HEK293T (cell line): ENCODE measurements at regions not wholly inside any gene's neighbourhood (a gene's known extent, or its start where the extent isn't known, plus 50 kb on each side); places are given as distances from the start of the nearest gene placed in this dataset.

Experiments used
- BHLHE40 ChIP-seq: fragments of 450-650 bp; IDR thresholded peaks from 2 replicates; pipeline ENCODE4 v1.6.1; 2016; ENCODE audit warnings: mild to moderate bottlenecking, moderate library complexity, borderline replicate concordance
- ELF4 ChIP-seq: fragments of 450-650 bp; IDR thresholded peaks from 2 replicates; pipeline ENCODE4 v1.6.1; 2017; ENCODE audit warnings: antibody characterized with exemption
- TARDBP ChIP-seq: fragments of 450-650 bp; IDR thresholded peaks from 2 replicates; pipeline ENCODE4 v1.6.1; 2016

GRCh38 chr1:57934745-57935144 is 510.9 kb upstream of the DAB1 start:
- TF ChIP-seq BHLHE40: no peak
- no peak for TF ChIP-seq ELF4
- no peak for TF ChIP-seq TARDBP
